HG02759 (cell line): ENCODE measurements at regions not wholly inside any gene's neighbourhood (a gene's known extent, or its start where the extent isn't known, plus 50 kb on each side); places are given as distances from the start of the nearest gene placed in this dataset.
"Not testable (repeated sequence)": the region's sequence is repeated elsewhere in the genome, so short reads cannot be mapped to it uniquely, and the experiment has no call there.

Source experiments
- ATAC-seq: cut with Tn5 transposase; IDR thresholded peaks from one replicate; pipeline ENCODE4 v1.9.1; 2021; ENCODE audit warnings: mild to moderate bottlenecking, moderate library complexity; ENCODE audit not compliant: unreplicated experiment

GRCh38 chr6:10343320-10343719, 71.6 kb downstream of the TFAP2A start:
- ATAC-seq, result no peak

GRCh38 chr6:10341605-10342004, 73.3 kb downstream of the TFAP2A start:
- ATAC-seq, result no peak

- ATAC-seq, result no peak
These were observed 76.7 kb downstream of the TFAP2A start for GRCh38 chr6:10338151-10338550.

- not testable (repeated sequence) for ATAC-seq
These were observed 77.5 kb downstream of the TFAP2A start for GRCh38 chr6:10337376-10337775.

GRCh38 chr6:10332111-10332510, 82.8 kb downstream of the TFAP2A start:
- no peak for ATAC-seq

GRCh38 chr6:10331334-10331968, 83.4 kb downstream of the TFAP2A start:
- ATAC-seq, result no peak

GRCh38 chr6:10330515-10330914, 84.4 kb downstream of the TFAP2A start:
- no peak for ATAC-seq

GRCh38 chr6:10323018-10323417, 91.9 kb downstream of the TFAP2A start:
- ATAC-seq, result no peak

GRCh38 chr6:10320291-10320690, 94.6 kb downstream of the TFAP2A start:
- ATAC-seq, result no peak

- ATAC-seq, result no peak
These were observed 98.5 kb downstream of the TFAP2A start for GRCh38 chr6:10316373-10316721.

- ATAC-seq, result no peak
These were observed 99.1 kb downstream of the TFAP2A start for GRCh38 chr6:10315658-10316372.

- no peak for ATAC-seq
These were observed 99.8 kb downstream of the TFAP2A start for GRCh38 chr6:10315034-10315433.

GRCh38 chr6:10314163-10314955, 100.5 kb downstream of the TFAP2A start:
- no peak for ATAC-seq

- ATAC-seq, result no peak
These were observed 101.1 kb downstream of the TFAP2A start for GRCh38 chr6:10313799-10314162.

GRCh38 chr6:10312445-10312844, 102.4 kb downstream of the TFAP2A start:
- no peak for ATAC-seq

- ATAC-seq, result not testable (repeated sequence)
These were observed 103.1 kb downstream of the TFAP2A start for GRCh38 chr6:10311546-10312405.

- no peak for ATAC-seq
These were observed 104.0 kb downstream of the TFAP2A start for GRCh38 chr6:10310826-10311225.

GRCh38 chr6:10310330-10310653, 104.6 kb downstream of the TFAP2A start:
- no peak for ATAC-seq

GRCh38 chr6:10309457-10310329, 105.2 kb downstream of the TFAP2A start:
- ATAC-seq, result no peak

GRCh38 chr6:10307476-10307875, 107.4 kb downstream of the TFAP2A start:
- ATAC-seq, result no peak
